Effector CD4-positive, alpha-beta T cell (primary cell): ENCODE measurements at regions not wholly inside any gene's neighbourhood (a gene's known extent, or its start where the extent isn't known, plus 50 kb on each side); places are given as distances from the start of the nearest gene placed in this dataset.

ENCODE experiments used
- DNase-seq: peaks from one replicate; pipeline ENCODE4 v3.0.0-alpha.2; 2020

GRCh38 chr12:66859751-66860440, 181.0 kb upstream of the GRIP1 start:
- no peak for DNase-seq

- peak; percentile 49 for DNase-seq
These were observed 182.2 kb upstream of the GRIP1 start for GRCh38 chr12:66860752-66861750.

GRCh38 chr12:66862356-66862985, 183.6 kb upstream of the GRIP1 start:
- no peak for DNase-seq

GRCh38 chr12:66863276-66863675, 184.4 kb upstream of the GRIP1 start:
- DNase-seq, result no peak

- DNase-seq, result no peak
These were observed 199.0 kb upstream of the GRIP1 start for GRCh38 chr12:66877925-66878324.

GRCh38 chr12:66879409-66879808, 200.5 kb upstream of the GRIP1 start:
- no peak for DNase-seq

- DNase-seq, result no peak
These were observed 202.5 kb upstream of the GRIP1 start for GRCh38 chr12:66881386-66881785.

GRCh38 chr12:66884091-66884490, 205.2 kb upstream of the GRIP1 start:
- no peak for DNase-seq

GRCh38 chr12:66885115-66885875, 206.4 kb upstream of the GRIP1 start:
- DNase-seq, result no peak

- DNase-seq, result no peak
These were observed 217.9 kb upstream of the GRIP1 start for GRCh38 chr12:66896797-66897196.

GRCh38 chr12:66898700-66899469, 220.0 kb upstream of the GRIP1 start:
- DNase-seq, result no peak

GRCh38 chr12:66899588-66899987, 220.7 kb upstream of the GRIP1 start:
- DNase-seq, result no peak

- DNase-seq, result no peak
These were observed 221.7 kb upstream of the GRIP1 start for GRCh38 chr12:66900616-66901015.

- DNase-seq, result no peak
These were observed 222.5 kb upstream of the GRIP1 start for GRCh38 chr12:66901138-66901932.

GRCh38 chr12:66902020-66902419, 223.1 kb upstream of the GRIP1 start:
- DNase-seq, result no peak

- no peak for DNase-seq
These were observed 225.0 kb upstream of the GRIP1 start for GRCh38 chr12:66903782-66904396.

GRCh38 chr12:66905201-66905600, 226.3 kb upstream of the GRIP1 start:
- DNase-seq, result no peak

- DNase-seq, result no peak
These were observed 231.6 kb upstream of the GRIP1 start for GRCh38 chr12:66910366-66910974.

- DNase-seq, result no peak
These were observed 236.5 kb upstream of the GRIP1 start for GRCh38 chr12:66915306-66915904.

- no peak for DNase-seq
These were observed 237.3 kb upstream of the GRIP1 start for GRCh38 chr12:66916189-66916588.
